GM18499 (cell line): ENCODE measurements at regions not wholly inside any gene's neighbourhood (a gene's known extent, or its start where the extent isn't known, plus 50 kb on each side); places are given as distances from the start of the nearest gene placed in this dataset.
"Not testable (repeated sequence)": the region's sequence is repeated elsewhere in the genome, so short reads cannot be mapped to it uniquely, and the experiment has no call there.

ENCODE experiments used
- ATAC-seq: cut with Tn5 transposase; IDR thresholded peaks from one replicate; pipeline ENCODE4 v1.9.1; 2021; ENCODE audit warnings: moderate number of reproducible peaks; ENCODE audit not compliant: insufficient read depth, unreplicated experiment

- ATAC-seq = no peak
Measured at GRCh38 chr6:11458509-11458908, 79.0 kb upstream of the TMEM170B start.

GRCh38 chr6:11457422-11457821 is 80.1 kb upstream of the TMEM170B start:
- ATAC-seq = not testable (repeated sequence)

GRCh38 chr6:11452106-11452505 is 85.4 kb upstream of the TMEM170B start:
- ATAC-seq = not testable (repeated sequence)

- ATAC-seq = no peak
Measured at GRCh38 chr6:11450037-11450436, 87.5 kb upstream of the TMEM170B start.

- ATAC-seq = no peak
Measured at GRCh38 chr6:11449408-11449807, 88.1 kb upstream of the TMEM170B start.

GRCh38 chr6:11448038-11448437 is 89.5 kb upstream of the TMEM170B start:
- ATAC-seq = no peak

- no peak for ATAC-seq
Measured at GRCh38 chr6:11447265-11447664, 90.3 kb upstream of the TMEM170B start.

- no peak for ATAC-seq
Measured at GRCh38 chr6:11445146-11445545, 92.4 kb upstream of the TMEM170B start.

- ATAC-seq = not testable (repeated sequence)
Measured at GRCh38 chr6:11443125-11443524, 94.4 kb upstream of the TMEM170B start.

- no peak for ATAC-seq
Measured at GRCh38 chr6:11442495-11442894, 95.1 kb upstream of the TMEM170B start.

GRCh38 chr6:11439876-11440275 is 97.7 kb upstream of the TMEM170B start:
- no peak for ATAC-seq

GRCh38 chr6:11439017-11439420 is 98.5 kb upstream of the TMEM170B start:
- no peak for ATAC-seq

- ATAC-seq = no peak
Measured at GRCh38 chr6:11437824-11438459, 99.6 kb upstream of the TMEM170B start.

- ATAC-seq = no peak
Measured at GRCh38 chr6:11436508-11437096, 100.9 kb upstream of the TMEM170B start.

- no peak for ATAC-seq
Measured at GRCh38 chr6:11434565-11435326, 102.8 kb upstream of the TMEM170B start.

GRCh38 chr6:11433860-11434259 is 103.7 kb upstream of the TMEM170B start:
- no peak for ATAC-seq

- ATAC-seq = no peak
Measured at GRCh38 chr6:11432713-11433450, 104.7 kb upstream of the TMEM170B start.

GRCh38 chr6:11432091-11432490 is 105.5 kb upstream of the TMEM170B start:
- ATAC-seq = no peak

GRCh38 chr6:11431455-11431937 is 106.1 kb upstream of the TMEM170B start:
- no peak for ATAC-seq

- ATAC-seq = no peak
Measured at GRCh38 chr6:11430036-11430435, 107.5 kb upstream of the TMEM170B start.

GRCh38 chr6:11429577-11429976 is 108.0 kb upstream of the TMEM170B start:
- no peak for ATAC-seq
